Stimulated activated naive CD8-positive, alpha-beta T cell treated with anti-CD3 and anti-CD28 coated beads, Interleukin-15, amount 100 ng/mL, for 72 hours (primary cell): ENCODE measurements at regions not wholly inside any gene's neighbourhood (a gene's known extent, or its start where the extent isn't known, plus 50 kb on each side); places are given as distances from the start of the nearest gene placed in this dataset.

Experiments
- ATAC-seq: fragments of 150-1000 bp; cut with Tn5 transposase; 2 replicates; pipeline ENCODE4 v1.10.0; 2021; ENCODE audit warnings: mild to moderate bottlenecking, moderate library complexity
- DNase-seq, 2 donors: peaks; one replicate each; pipeline ENCODE4 v3.0.0; 2021 to 2022
- H3K27ac Mint-ChIP-seq, 2 donors: one replicate each; pipeline ENCODE4 v1.8.0; 2022; ENCODE audit warnings: mild to moderate bottlenecking in 2 of 2, mixed read lengths in 2 of 2, moderate library complexity in 2 of 2
- H3K27me3 Mint-ChIP-seq: one replicate; pipeline ENCODE4 v1.8.0; 2022; ENCODE audit warnings: mixed read lengths
- H3K4me1 Mint-ChIP-seq: one replicate; pipeline ENCODE4 v1.8.0; 2022; ENCODE audit warnings: mild to moderate bottlenecking, mixed read lengths
- H3K4me3 Mint-ChIP-seq, 2 donors: one replicate each; pipeline ENCODE4 v1.8.0; 2022; ENCODE audit warnings: mild to moderate bottlenecking in 2 of 2, mixed read lengths in 2 of 2, moderate library complexity in 1 of 2
- H3K9me3 Mint-ChIP-seq, 2 donors: one replicate each; pipeline ENCODE4 v1.8.0; 2022; ENCODE audit warnings: mixed read lengths in 2 of 2

DNA sequence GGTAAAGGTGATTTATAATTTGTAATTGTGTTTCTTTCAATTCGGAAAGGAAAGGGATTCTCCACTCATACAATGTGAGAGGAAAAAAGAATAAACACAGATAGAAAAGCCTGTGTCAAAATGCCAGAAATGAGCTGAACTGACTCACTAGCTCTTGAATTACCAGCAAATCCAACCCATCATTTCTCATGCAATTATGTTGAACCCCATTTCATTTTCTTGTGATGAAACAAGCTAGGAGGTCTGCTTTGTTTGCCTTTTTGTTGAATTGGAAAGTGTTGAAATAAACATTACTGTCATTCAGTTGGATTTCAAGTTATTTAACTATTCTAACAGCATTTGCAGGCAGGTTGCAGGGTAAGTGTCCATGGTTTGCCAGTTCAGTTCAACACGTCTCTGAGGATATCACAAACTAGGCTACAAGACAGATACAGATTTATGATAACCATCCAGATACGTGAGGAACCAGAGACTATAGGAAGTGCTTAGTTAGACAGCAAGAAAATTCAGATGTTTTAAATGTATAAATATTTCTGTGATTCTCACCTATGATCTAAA, 547.2 kb downstream of the MAT2B start:
- no peak for DNase-seq
- H3K4me1 Mint-ChIP-seq = no peaks in the 10 kb centered on the region
- ATAC-seq = no peak
- no peak overlapping the region for H3K27ac Mint-ChIP-seq
- H3K9me3 Mint-ChIP-seq = peaks cover 0 to 9% of the 10 kb centered on the region in 2 donors
- no peaks in the 10 kb centered on the region for H3K27me3 Mint-ChIP-seq
- no peak overlapping the region for H3K4me3 Mint-ChIP-seq

DNA sequence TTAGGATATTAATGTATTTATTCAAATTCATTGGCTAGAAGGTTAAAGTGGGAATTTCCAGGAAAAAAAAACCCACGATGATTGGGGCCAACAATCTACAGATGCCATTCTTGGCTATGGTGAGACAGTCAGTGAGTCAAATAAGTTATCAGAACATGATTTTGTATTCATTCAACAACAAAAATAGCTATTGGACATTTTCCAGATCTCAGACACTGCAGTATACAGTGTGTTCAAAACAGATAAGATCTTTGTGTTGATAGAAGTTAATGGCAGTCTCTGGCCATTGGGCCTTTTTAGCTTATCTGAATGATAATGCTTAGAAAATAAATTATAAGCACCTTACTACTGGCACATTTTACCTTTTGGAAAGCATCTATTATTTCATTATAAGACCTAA, 547.7 kb downstream of the MAT2B start:
- DNase-seq (no peak), ATAC-seq (no peak)
- peaks cover 0 to 9% of the 10 kb centered on the region in 2 donors for H3K9me3 Mint-ChIP-seq
- H3K27ac Mint-ChIP-seq = no peak overlapping the region
- no peak overlapping the region for H3K4me3 Mint-ChIP-seq
- no peaks in the 10 kb centered on the region for H3K4me1 Mint-ChIP-seq
- H3K27me3 Mint-ChIP-seq = no peaks in the 10 kb centered on the region

DNA sequence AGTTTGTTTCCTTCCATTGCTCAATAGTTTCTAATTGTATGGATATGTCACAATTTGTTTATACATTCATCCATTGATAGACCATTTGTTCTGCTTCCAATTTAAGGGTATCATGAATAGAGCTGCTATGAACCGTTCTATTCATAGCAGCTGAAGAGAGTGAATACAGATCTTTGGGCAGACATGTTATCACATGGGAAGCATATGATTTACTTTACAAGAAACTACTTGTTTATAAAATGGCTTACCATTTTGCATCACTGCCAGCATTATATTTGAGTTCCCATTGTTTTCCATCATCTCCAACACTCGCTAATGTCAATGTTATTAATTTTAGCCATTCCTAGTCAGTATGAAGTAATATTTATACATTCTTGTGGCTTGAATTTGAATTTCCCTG, 549.0 kb downstream of the MAT2B start:
- no peaks in the 10 kb centered on the region for H3K27me3 Mint-ChIP-seq
- DNase-seq = no peak
- H3K9me3 Mint-ChIP-seq = peaks cover 0 to 15% of the 10 kb centered on the region in 2 donors
- H3K4me1 Mint-ChIP-seq = no peaks in the 10 kb centered on the region
- no peak overlapping the region for H3K4me3 Mint-ChIP-seq
- ATAC-seq = no peak
- no peak overlapping the region for H3K27ac Mint-ChIP-seq

DNA sequence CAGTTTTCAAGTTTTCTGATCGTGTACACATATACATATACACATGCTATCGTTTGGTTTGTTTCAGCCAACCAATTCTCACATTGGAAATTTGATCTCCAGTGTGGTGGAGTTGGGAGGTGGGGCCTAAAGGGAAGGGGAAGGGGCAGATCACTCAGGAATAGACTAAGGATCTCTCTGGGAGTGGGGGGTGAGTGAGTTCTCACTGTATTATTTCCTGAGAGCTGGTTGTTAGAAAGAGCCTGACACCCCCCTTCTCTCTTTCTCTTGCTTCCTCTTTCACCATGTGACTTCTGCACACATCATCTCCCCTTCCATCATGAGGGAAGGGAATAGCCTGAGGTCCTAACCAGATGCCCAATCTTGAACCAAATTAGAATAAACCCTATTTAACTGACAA, 551.7 kb downstream of the MAT2B start:
- ATAC-seq (no peak), DNase-seq (no peak)
- Mint-ChIP-seq H3K4me1 (no peaks in the 10 kb centered on the region), H3K27ac (peak overlapping the region in 1 of 2 donors; percentile 56), H3K4me3 (no peak overlapping the region), H3K27me3 (no peaks in the 10 kb centered on the region), H3K9me3 (peaks cover 0 to 18% of the 10 kb centered on the region in 2 donors)

DNA sequence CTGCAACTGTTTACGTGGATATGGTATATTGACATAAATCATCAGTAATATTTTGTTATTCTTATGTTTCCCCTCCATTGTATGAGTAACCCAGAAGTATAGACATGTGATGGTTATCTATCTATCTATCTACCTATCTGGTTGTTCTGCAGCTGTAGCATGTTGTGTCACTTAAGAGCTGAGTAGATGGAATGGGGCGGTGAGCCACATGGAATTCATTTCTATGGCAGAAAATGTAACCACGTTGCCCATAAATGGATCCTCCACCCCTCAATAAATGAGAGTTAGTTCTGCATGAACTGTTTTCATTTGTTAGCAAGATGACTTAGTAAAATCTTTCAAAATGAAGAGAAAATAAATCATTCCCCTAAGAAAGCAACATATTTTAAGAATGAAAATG, 553.2 kb downstream of the MAT2B start:
- Mint-ChIP-seq H3K27ac (no peak overlapping the region), H3K4me1 (no peaks in the 10 kb centered on the region), H3K4me3 (no peak overlapping the region), H3K27me3 (no peaks in the 10 kb centered on the region), H3K9me3 (peaks cover 0 to 21% of the 10 kb centered on the region in 2 donors)
- ATAC-seq (no peak), DNase-seq (no peak)

DNA sequence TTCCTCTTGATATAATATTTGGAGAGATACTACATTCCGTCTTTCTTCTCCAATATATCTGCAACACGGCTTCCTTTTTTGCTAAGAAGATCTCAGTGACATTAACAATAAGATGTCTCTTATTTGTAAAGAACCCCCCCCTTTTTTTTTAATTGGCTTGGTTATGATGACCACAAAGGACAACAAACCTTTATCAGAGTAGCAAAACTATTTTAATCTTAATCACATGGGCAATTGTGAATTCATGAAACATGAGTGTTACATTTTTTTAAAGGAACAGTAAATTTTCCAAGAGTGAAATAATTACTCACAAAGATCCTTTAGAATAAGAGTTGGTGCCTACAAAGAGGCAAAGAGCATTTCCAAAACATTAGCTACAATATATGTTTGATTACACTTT, 554.1 kb downstream of the MAT2B start:
- Mint-ChIP-seq H3K27me3 (no peaks in the 10 kb centered on the region), H3K9me3 (peaks cover 0 to 21% of the 10 kb centered on the region in 2 donors), H3K4me1 (no peaks in the 10 kb centered on the region), H3K27ac (no peak overlapping the region), H3K4me3 (no peak overlapping the region)
- ATAC-seq (no peak), DNase-seq (no peak)

DNA sequence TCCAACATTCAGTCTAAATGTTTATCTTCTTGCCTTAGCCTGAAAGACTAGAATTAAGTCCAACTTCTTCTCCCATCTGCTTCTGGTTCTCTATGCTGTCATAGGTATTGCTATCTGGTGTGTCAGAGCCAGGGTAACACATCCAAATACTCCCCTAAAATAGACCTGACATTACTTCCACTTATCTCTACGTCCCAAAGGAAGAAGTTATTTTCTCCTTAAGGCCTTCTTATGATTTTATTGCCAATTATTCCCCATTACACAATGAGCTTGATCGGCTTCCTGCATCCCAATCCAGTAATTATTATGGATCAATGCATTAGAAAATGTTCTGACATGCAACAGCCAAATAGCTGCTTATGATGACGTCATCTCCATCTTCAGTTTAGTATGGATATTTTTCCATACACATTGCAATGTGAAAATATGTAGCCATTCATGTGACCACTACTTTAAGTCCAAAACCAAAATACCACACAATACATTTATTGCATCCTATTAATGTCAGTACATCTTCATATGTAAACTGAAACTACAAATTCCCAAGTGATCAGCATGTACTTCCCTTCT, 555.5 kb downstream of the MAT2B start:
- H3K27ac Mint-ChIP-seq = no peak overlapping the region
- no peak for DNase-seq
- H3K27me3 Mint-ChIP-seq = no peaks in the 10 kb centered on the region
- no peak for ATAC-seq
- H3K4me1 Mint-ChIP-seq = no peaks in the 10 kb centered on the region
- H3K4me3 Mint-ChIP-seq = no peak overlapping the region
- peaks cover 0 to 14% of the 10 kb centered on the region in 2 donors for H3K9me3 Mint-ChIP-seq

DNA sequence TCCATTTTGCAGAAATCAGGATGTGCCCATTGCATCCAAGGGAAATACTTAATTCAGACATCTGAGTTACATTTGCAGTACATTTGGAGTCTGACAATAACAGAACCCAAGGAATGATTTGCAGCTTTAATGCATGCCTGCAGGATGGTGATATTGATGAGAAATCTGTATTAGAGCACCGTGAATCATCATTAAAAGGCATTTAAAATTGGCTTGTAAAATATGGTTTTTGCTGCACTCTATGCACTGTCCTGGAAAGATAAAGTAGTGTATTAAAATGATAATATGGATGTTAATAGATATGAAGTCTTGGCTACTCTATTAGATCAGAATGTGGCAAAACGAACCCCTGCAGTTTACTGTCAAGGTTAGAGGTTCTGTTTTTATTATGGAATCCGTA, 556.9 kb downstream of the MAT2B start:
- Mint-ChIP-seq H3K9me3 (peaks cover 0 to 11% of the 10 kb centered on the region in 2 donors), H3K4me3 (no peak overlapping the region), H3K27me3 (no peaks in the 10 kb centered on the region), H3K27ac (no peak overlapping the region), H3K4me1 (no peaks in the 10 kb centered on the region)
- no peak for ATAC-seq
- DNase-seq = no peak

DNA sequence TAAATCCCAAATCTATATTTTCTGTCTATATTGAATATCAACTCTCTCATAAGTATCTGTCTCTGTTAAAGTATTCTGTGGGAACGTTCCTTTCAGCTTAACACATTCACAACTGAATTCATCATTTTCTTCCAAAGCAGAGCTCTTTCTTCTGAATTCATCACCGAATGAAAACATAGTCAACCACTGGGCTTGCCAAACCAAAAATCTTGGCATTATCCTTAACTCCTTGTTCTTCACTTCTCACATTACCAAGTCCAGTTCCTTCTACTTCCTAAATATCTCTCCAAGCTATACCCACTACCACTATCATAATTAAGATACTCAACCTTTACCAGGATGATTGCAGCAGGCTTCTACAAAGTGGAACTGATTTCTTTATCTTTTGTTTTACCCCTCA, 559.8 kb downstream of the MAT2B start:
- no peak overlapping the region for H3K4me3 Mint-ChIP-seq
- ATAC-seq = no peak
- H3K9me3 Mint-ChIP-seq = peaks cover 0 to 6% of the 10 kb centered on the region in 2 donors

DNA sequence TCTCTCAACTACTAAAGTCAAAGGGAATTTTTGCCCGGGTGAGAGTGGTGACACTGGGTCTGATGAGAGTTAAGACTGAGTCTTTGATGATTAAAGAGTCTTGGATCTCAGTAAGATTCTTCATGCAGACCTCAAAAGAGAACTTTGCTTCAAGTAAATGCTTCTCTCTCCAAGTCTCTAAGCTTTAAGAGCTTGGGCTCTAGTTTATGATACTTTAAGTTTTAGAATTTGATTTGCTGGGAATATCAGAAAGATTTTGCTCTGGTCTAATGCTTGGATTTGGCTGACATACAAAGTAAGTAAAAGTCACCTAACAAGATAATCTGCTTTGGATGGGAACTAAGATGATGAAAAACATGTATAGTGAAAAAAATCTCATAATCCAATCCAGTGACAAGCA, 566.3 kb downstream of the MAT2B start:
- Mint-ChIP-seq H3K27me3 (no peaks in the 10 kb centered on the region), H3K4me1 (no peaks in the 10 kb centered on the region), H3K27ac (peak overlapping the region in 1 of 2 donors; percentile 38), H3K9me3 (peaks cover 6% of the 10 kb centered on the region in 2 donors), H3K4me3 (no peak overlapping the region)
- no peak for DNase-seq
- no peak for ATAC-seq

More for the DNA sequence above, 559.8 kb downstream of the MAT2B start:
- H3K27me3 Mint-ChIP-seq = no peaks in the 10 kb centered on the region
- H3K4me1 Mint-ChIP-seq = no peaks in the 10 kb centered on the region
- no peak overlapping the region for H3K27ac Mint-ChIP-seq
- DNase-seq = no peak

DNA sequence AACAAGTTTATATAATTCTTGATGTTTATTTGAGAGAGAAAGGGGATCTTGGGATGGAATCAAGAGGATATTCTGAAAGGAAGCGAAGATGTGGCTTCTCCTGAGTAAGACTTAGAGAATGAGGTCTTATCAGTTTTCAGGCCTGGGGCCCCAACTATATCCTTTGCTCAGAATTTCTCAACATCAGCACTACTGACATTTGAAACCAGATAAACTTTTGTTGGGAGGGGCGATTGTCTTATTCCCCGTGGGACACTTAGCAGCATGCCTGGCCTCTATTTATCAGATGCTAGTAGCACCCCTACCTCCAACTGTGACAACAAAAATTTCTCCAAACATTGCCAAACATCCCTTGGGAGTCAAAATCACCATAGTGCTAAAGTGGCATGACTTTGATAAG, 567.7 kb downstream of the MAT2B start:
- Mint-ChIP-seq H3K4me3 (no peak overlapping the region), H3K9me3 (peaks cover 6% of the 10 kb centered on the region in 2 donors), H3K27ac (no peak overlapping the region), H3K27me3 (no peaks in the 10 kb centered on the region), H3K4me1 (no peaks in the 10 kb centered on the region)
- DNase-seq (no peak), ATAC-seq (no peak)

DNA sequence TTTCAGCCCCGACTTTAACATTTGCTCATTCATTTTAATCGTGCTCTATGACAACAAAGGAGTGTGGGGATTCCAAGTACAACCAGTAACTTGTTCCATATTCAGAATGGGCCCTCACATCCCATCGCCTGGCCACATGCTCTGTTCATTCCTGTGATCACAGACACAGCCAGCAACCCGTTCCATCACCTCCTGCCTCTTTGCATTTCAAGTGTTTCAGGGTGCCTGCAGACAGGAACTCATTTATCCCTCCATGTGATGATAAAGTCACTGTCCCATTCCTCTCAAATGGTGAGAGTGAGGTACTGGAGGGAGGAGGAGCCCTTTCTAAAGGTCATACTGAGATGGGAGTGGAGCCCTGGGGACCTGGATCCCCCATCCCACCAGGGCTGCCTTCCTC, 571.1 kb downstream of the MAT2B start:
- Mint-ChIP-seq H3K27me3 (no peaks in the 10 kb centered on the region), H3K27ac (no peak overlapping the region), H3K4me3 (no peak overlapping the region), H3K4me1 (no peaks in the 10 kb centered on the region), H3K9me3 (peaks cover 1 to 6% of the 10 kb centered on the region in 2 donors)
- ATAC-seq (no peak), DNase-seq (no peak)

DNA sequence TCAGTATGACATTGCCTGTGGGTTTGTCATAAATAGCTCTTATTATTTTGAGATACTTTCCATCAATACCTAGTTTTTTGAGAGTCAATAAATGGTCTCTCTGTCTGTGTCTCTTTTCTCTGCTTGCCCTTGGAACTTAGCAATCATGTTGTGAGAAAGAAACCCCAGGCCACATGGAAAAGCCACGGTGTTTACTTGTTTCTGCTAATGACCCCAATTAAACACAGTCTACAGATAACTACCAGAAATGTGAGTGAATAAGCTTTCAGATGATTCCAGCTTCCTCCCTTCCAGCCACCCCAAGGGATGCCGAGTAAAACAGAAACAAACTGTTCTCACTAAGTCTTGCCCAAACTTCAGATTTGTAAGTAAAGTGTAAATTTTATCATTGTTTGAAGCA, 584.9 kb downstream of the MAT2B start:
- H3K27ac Mint-ChIP-seq = no peak overlapping the region

DNA sequence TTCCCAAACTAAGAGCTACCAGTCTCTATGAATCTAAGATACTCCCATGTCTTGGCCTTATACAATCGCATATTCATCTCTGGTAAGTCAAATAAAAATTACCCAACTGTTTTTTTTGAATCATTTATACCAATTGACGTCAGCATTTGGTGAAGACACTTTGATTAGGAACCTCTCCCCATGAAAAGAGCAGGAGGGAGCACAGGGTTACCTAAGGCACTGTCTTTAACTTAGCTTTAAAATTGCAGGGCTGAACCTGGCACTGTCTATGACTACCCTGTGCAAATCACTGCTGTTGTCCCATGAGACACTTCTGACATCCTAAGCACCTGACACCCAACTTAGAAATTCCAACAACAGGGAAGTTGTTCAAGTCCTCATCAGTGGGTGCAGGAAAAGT, 586.4 kb downstream of the MAT2B start:
- Mint-ChIP-seq H3K9me3 (peaks cover 0 to 1% of the 10 kb centered on the region in 2 donors), H3K4me1 (no peaks in the 10 kb centered on the region), H3K4me3 (no peak overlapping the region), H3K27ac (no peak overlapping the region), H3K27me3 (no peaks in the 10 kb centered on the region)
- DNase-seq = no peak
- no peak for ATAC-seq

More for the DNA sequence above, 584.9 kb downstream of the MAT2B start:
- no peak overlapping the region for H3K4me3 Mint-ChIP-seq
- ATAC-seq (no peak), DNase-seq (no peak)
- H3K9me3 Mint-ChIP-seq = peaks cover 0 to 3% of the 10 kb centered on the region in 2 donors
- no peaks in the 10 kb centered on the region for H3K4me1 Mint-ChIP-seq
- no peaks in the 10 kb centered on the region for H3K27me3 Mint-ChIP-seq

DNA sequence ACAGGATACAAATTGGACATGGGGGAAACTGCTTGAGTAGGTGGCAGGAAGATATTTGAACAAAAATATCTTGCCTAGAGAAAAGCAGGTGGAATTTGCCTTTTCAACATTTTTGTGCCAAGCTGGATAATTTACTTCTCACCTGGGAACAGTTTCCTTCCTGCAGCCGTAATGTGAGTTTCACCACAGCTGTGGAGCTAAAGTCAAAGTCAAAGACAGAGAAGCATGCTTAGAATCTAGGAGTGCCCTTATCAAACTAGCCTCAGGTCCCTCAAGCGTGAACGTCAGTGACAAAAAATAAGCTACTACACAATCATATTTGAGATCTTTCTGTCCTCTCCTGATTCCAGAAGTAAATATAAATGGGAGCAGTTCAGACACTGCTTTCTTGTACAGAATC, 588.9 kb downstream of the MAT2B start:
- H3K27me3 Mint-ChIP-seq = no peaks in the 10 kb centered on the region

DNA sequence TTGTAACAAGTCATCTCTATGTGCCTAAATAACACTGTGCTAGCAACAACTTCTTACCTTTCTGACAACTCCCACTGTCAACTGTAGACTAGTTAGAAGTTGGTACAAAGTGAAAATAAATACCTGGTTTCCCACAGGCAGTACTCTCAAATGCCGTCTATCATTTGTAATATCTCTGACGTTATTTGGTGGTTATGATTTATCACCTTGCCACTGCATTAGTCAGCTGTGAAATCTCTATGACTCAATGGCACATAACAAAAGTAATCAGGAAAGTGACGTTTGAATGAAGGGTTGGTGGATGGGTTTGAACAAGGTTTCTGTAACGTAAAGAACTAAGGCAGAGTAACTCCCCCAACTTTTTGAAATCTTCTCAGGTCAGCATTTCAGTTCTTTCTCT, 592.3 kb downstream of the MAT2B start:
- H3K27me3 Mint-ChIP-seq = no peaks in the 10 kb centered on the region
- ATAC-seq = no peak
- H3K4me3 Mint-ChIP-seq = no peak overlapping the region
- H3K4me1 Mint-ChIP-seq = no peaks in the 10 kb centered on the region
- H3K9me3 Mint-ChIP-seq = no peaks in the 10 kb centered on the region
- no peak for DNase-seq
- no peak overlapping the region for H3K27ac Mint-ChIP-seq

More for the DNA sequence above, 588.9 kb downstream of the MAT2B start:
- DNase-seq (no peak), ATAC-seq (no peak)
- no peak overlapping the region for H3K27ac Mint-ChIP-seq
- no peaks in the 10 kb centered on the region for H3K9me3 Mint-ChIP-seq
- H3K4me1 Mint-ChIP-seq = no peaks in the 10 kb centered on the region
- H3K4me3 Mint-ChIP-seq = no peak overlapping the region

DNA sequence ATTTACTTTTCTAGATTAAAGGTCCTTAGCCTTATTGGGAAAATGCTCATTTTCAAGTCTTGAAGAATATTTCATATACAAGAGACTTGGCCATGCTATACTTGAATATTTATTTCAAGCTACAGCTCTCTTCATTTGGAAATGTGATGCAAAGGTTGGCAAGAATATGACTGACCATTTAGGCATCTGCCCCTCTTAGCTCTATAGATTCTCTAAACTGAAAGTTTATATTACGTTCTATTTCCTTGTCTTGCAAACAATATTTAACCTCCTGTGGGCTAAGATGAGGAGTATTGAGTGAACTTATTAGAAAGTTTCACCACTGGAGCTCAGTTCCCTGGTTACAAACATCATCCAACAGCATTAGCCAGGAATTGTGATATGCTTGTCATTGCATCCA, 593.1 kb downstream of the MAT2B start:
- H3K9me3 Mint-ChIP-seq = no peaks in the 10 kb centered on the region
- no peak overlapping the region for H3K4me3 Mint-ChIP-seq
- DNase-seq = no peak
- no peaks in the 10 kb centered on the region for H3K27me3 Mint-ChIP-seq
- H3K27ac Mint-ChIP-seq = no peak overlapping the region
- no peak for ATAC-seq
- no peaks in the 10 kb centered on the region for H3K4me1 Mint-ChIP-seq
